H1 (cell line): ENCODE measurements at regions not wholly inside any gene's neighbourhood (a gene's known extent, or its start where the extent isn't known, plus 50 kb on each side); places are given as distances from the start of the nearest gene placed in this dataset.

ENCODE experiments used
- BACH1 ChIP-seq: IDR thresholded peaks from 2 replicates; pipeline ENCODE4 v1.6.1; 2012; ENCODE audit warnings: low read length, improper control_type of control experiment
- BCL11A ChIP-seq, 2 experiments: IDR thresholded peaks; one replicate each; pipeline ENCODE4 v1.6.1; 2011; ENCODE audit warnings: low read depth in 2 of 2, low read length in 2 of 2, mild to moderate bottlenecking in 2 of 2
- CHD2 ChIP-seq: IDR thresholded peaks from 2 replicates; pipeline ENCODE4 v1.6.1; 2012; ENCODE audit warnings: low read length, improper control_type of control experiment
- FOSL1 ChIP-seq: IDR thresholded peaks from 2 replicates; pipeline ENCODE4 v1.6.1; 2011; ENCODE audit warnings: mild to moderate bottlenecking, low read depth, low read length, moderate library complexity; ENCODE audit not compliant: insufficient read depth
- HDAC6 ChIP-seq: IDR thresholded peaks from one replicate; pipeline ENCODE4 v1.7.1; 2012; ENCODE audit warnings: low read depth, mild to moderate bottlenecking, inconsistent platforms, low read length, moderate library complexity
- KDM5A ChIP-seq: fragments of 200-600 bp; IDR thresholded peaks from 2 replicates; pipeline ENCODE4 v1.7.1; 2012; ENCODE audit warnings: mild to moderate bottlenecking, low read length, inconsistent platforms, mixed read lengths
- PHF8 ChIP-seq: fragments of 200-600 bp; sonication (generic); conservative IDR thresholded peaks from 2 replicates; pipeline ENCODE4 v1.7.1; 2012; ENCODE audit warnings: low read depth, mild to moderate bottlenecking, inconsistent platforms, low read length, moderate library complexity
- RAD21 ChIP-seq, 2 experiments: IDR thresholded peaks in 1 of 2; conservative IDR thresholded peaks in 1 of 2; 2 replicates each; pipeline ENCODE4 v1.6.1; 2011; ENCODE audit warnings: low read depth in 2 of 2, low read length in 2 of 2, improper control_type of control experiment in 1 of 2, inconsistent platforms in 1 of 2, mild to moderate bottlenecking in 1 of 2, moderate library complexity in 1 of 2
- TBP ChIP-seq: IDR thresholded peaks from 2 replicates; pipeline ENCODE4 v1.6.1; 2011; ENCODE audit warnings: low read depth, low read length, improper control_type of control experiment
- TF ChIP-seq, protein P1 (sequence below): fragments of 300-600 bp; sonication (generic); IDR thresholded peaks from 2 replicates; pipeline ENCODE4 v1.7.1; 2012; ENCODE audit warnings: low read length, moderate library complexity, mild to moderate bottlenecking, inconsistent platforms; ENCODE audit not compliant: insufficient replicate concordance
- TF ChIP-seq, protein P2 (sequence below): IDR thresholded peaks from 2 replicates; pipeline ENCODE4 v1.6.1; 2012; ENCODE audit warnings: inconsistent platforms
- TF ChIP-seq, protein P3 (sequence below): IDR thresholded peaks from 2 replicates; pipeline ENCODE4 v1.6.1; 2012; ENCODE audit warnings: inconsistent platforms

DNA sequence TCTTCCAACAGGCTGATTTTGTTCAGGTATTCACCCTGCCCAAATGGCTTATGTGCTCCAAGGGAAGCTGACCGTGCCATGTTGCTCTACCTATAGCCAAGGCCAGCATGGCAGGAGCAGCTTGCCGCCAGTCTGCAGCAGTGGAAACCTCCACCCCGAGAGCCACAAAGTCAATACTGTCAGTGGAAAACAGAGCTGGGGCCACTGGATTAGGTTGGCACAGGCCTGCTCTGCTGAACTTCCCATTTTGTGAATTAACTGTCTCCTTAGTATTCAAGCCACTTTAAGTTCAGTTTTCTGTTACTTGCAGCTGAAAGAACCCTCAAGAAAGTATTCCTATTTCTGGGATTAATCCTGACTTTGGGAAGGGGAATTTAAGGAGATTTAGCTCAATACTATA lies 63.8 kb upstream of the XCR1 start (continued):
- TF ChIP-seq, protein P1, sequence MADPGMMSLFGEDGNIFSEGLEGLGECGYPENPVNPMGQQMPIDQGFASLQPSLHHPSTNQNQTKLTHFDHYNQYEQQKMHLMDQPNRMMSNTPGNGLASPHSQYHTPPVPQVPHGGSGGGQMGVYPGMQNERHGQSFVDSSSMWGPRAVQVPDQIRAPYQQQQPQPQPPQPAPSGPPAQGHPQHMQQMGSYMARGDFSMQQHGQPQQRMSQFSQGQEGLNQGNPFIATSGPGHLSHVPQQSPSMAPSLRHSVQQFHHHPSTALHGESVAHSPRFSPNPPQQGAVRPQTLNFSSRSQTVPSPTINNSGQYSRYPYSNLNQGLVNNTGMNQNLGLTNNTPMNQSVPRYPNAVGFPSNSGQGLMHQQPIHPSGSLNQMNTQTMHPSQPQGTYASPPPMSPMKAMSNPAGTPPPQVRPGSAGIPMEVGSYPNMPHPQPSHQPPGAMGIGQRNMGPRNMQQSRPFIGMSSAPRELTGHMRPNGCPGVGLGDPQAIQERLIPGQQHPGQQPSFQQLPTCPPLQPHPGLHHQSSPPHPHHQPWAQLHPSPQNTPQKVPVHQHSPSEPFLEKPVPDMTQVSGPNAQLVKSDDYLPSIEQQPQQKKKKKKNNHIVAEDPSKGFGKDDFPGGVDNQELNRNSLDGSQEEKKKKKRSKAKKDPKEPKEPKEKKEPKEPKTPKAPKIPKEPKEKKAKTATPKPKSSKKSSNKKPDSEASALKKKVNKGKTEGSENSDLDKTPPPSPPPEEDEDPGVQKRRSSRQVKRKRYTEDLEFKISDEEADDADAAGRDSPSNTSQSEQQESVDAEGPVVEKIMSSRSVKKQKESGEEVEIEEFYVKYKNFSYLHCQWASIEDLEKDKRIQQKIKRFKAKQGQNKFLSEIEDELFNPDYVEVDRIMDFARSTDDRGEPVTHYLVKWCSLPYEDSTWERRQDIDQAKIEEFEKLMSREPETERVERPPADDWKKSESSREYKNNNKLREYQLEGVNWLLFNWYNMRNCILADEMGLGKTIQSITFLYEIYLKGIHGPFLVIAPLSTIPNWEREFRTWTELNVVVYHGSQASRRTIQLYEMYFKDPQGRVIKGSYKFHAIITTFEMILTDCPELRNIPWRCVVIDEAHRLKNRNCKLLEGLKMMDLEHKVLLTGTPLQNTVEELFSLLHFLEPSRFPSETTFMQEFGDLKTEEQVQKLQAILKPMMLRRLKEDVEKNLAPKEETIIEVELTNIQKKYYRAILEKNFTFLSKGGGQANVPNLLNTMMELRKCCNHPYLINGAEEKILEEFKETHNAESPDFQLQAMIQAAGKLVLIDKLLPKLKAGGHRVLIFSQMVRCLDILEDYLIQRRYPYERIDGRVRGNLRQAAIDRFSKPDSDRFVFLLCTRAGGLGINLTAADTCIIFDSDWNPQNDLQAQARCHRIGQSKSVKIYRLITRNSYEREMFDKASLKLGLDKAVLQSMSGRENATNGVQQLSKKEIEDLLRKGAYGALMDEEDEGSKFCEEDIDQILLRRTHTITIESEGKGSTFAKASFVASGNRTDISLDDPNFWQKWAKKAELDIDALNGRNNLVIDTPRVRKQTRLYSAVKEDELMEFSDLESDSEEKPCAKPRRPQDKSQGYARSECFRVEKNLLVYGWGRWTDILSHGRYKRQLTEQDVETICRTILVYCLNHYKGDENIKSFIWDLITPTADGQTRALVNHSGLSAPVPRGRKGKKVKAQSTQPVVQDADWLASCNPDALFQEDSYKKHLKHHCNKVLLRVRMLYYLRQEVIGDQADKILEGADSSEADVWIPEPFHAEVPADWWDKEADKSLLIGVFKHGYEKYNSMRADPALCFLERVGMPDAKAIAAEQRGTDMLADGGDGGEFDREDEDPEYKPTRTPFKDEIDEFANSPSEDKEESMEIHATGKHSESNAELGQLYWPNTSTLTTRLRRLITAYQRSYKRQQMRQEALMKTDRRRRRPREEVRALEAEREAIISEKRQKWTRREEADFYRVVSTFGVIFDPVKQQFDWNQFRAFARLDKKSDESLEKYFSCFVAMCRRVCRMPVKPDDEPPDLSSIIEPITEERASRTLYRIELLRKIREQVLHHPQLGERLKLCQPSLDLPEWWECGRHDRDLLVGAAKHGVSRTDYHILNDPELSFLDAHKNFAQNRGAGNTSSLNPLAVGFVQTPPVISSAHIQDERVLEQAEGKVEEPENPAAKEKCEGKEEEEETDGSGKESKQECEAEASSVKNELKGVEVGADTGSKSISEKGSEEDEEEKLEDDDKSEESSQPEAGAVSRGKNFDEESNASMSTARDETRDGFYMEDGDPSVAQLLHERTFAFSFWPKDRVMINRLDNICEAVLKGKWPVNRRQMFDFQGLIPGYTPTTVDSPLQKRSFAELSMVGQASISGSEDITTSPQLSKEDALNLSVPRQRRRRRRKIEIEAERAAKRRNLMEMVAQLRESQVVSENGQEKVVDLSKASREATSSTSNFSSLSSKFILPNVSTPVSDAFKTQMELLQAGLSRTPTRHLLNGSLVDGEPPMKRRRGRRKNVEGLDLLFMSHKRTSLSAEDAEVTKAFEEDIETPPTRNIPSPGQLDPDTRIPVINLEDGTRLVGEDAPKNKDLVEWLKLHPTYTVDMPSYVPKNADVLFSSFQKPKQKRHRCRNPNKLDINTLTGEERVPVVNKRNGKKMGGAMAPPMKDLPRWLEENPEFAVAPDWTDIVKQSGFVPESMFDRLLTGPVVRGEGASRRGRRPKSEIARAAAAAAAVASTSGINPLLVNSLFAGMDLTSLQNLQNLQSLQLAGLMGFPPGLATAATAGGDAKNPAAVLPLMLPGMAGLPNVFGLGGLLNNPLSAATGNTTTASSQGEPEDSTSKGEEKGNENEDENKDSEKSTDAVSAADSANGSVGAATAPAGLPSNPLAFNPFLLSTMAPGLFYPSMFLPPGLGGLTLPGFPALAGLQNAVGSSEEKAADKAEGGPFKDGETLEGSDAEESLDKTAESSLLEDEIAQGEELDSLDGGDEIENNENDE = no peak
- no peak for TF ChIP-seq BCL11A (IDR thresholded peaks at IDR 0.05; ENCODE audit: low read depth in 2 of 2, low read length in 2 of 2)
- no peak for TF ChIP-seq CHD2
- TF ChIP-seq TBP = no peak
- TF ChIP-seq HDAC6 = no peak
- TF ChIP-seq, protein P2, sequence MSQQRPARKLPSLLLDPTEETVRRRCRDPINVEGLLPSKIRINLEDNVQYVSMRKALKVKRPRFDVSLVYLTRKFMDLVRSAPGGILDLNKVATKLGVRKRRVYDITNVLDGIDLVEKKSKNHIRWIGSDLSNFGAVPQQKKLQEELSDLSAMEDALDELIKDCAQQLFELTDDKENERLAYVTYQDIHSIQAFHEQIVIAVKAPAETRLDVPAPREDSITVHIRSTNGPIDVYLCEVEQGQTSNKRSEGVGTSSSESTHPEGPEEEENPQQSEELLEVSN = no peak
- no peak for TF ChIP-seq RAD21 (IDR thresholded peaks at IDR 0.05 in 1 of 2, conservative IDR thresholded peaks at IDR 0.05 in 1 of 2; ENCODE audit: low read depth in 2 of 2, low read length in 2 of 2)
- no peak for TF ChIP-seq PHF8
- no peak for TF ChIP-seq FOSL1
- no peak for TF ChIP-seq BACH1
- TF ChIP-seq KDM5A = no peak
- TF ChIP-seq, protein P3, sequence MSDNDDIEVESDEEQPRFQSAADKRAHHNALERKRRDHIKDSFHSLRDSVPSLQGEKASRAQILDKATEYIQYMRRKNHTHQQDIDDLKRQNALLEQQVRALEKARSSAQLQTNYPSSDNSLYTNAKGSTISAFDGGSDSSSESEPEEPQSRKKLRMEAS = no peak
